ENCODE measurements at regions not wholly inside any gene's neighbourhood (a gene's known extent, or its start where the extent isn't known, plus 50 kb on each side); places are given as distances from the start of the nearest gene placed in this dataset.
A peak's percentile ranks its signal among the peaks of the same experiment; 100 is the strongest.

DNA sequence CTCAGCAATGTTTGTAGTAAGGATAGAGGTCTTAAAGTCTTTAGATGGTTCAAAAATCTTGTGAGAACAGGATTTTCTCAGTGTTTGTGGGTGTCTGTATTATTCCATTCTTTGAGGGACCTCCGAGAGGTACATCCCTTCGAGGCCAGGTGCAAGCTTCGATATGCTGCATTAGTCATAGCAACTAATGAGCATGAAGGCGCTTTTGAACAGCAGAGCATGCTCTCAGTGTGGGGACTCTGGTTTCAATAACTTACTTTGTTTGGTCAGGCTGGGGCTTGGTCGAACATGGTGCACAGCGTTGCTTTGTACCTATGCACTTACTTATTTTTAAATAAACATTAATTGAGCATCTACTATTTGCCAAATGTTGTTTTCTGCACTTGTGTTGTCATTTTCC is 297.9 kb downstream of the CLIC5 start:
- Histone ChIP-seq H3K9me3 (ENCODE audit: control insufficient read depth in 2 of 2, insufficient read depth in 1 of 2, low read depth in 1 of 2, low read length in 1 of 2) (no peaks in the 10 kb centered on the region), H3K4me3 (ENCODE audit: low read depth in 1 of 3, low read length in 3 of 3) (no peak overlapping the region), H3K27me3 (ENCODE audit: control insufficient read depth in 3 of 3, insufficient read depth in 3 of 3, low read length in 3 of 3) (no peaks in the 10 kb centered on the region), H3K4me1 (ENCODE audit: control insufficient read depth in 3 of 3, insufficient read depth in 2 of 3, low read depth in 1 of 3, low read length in 2 of 3) (peaks cover 0 to 6% (median 0%) of the 10 kb centered on the region in 3 donors), H3K27ac (ENCODE audit: low read depth in 1 of 3, low read length in 2 of 3) (no peak overlapping the region), H3K36me3 (ENCODE audit: control insufficient read depth in 3 of 3, insufficient read depth in 2 of 3, low read depth in 1 of 3, low read length in 3 of 3) (no peaks in the 10 kb centered on the region)
- no peak for FAIRE-seq
- DNase-seq, result no peak
- WGBS, 3 donors, result 86 to 87% (median 86%) methylated on average over 6 of the region's 6 CpGs

DNA sequence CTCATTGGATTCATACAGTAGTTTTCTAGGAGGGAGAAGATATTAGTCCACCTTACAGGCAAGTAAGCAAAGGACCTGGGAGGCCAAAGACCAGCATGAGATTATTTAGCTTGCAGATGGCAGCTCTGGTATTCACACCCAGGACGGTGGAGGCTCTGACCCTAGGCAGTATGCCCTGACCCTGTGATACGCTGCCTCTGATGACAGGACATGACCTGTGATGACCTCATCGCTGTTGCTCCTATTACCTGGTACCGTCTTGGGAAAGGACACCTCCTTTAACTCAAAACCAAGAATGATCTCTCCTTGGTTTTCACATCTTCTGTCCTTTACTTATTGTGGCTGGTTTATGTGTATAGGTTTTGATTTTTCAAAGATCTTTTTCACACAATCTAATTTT is 298.6 kb downstream of the CLIC5 start:
- H3K27ac ChIP-seq (ENCODE audit: low read depth in 1 of 3, low read length in 2 of 3), result no peak overlapping the region
- H3K27me3 ChIP-seq (ENCODE audit: control insufficient read depth in 3 of 3, insufficient read depth in 3 of 3, low read length in 3 of 3), result no peaks in the 10 kb centered on the region
- DNase-seq (no peak), FAIRE-seq (no peak)
- H3K4me1 ChIP-seq (ENCODE audit: control insufficient read depth in 3 of 3, insufficient read depth in 2 of 3, low read depth in 1 of 3, low read length in 2 of 3), result peaks cover 0 to 6% (median 0%) of the 10 kb centered on the region in 3 donors
- no peaks in the 10 kb centered on the region for H3K9me3 ChIP-seq (ENCODE audit: control insufficient read depth in 2 of 2, insufficient read depth in 1 of 2, low read depth in 1 of 2, low read length in 1 of 2)
- H3K4me3 ChIP-seq (ENCODE audit: low read depth in 1 of 3, low read length in 3 of 3), result no peak overlapping the region
- 76 to 89% (median 81%) methylated on average over 4 of the region's 4 CpGs for WGBS, 3 donors
- H3K36me3 ChIP-seq (ENCODE audit: control insufficient read depth in 3 of 3, insufficient read depth in 2 of 3, low read depth in 1 of 3, low read length in 3 of 3), result no peaks in the 10 kb centered on the region

DNA sequence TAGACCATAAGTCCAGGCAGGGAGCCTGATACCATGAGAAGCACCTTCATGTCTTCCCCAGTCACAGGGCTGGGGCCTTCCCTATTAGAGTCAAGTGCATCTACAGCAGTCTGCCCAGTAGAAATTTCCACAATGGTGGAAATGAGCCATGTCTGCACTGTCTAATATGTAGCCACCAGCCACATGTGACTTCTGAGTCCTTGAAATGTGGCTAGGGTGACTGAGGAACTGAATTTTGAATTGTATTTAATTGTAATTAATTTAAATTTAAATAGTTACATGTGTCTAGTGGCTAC is 300.2 kb downstream of the CLIC5 start:
- DNase-seq (no peak), FAIRE-seq (no peak)
- peaks cover 0 to 6% (median 0%) of the 10 kb centered on the region in 3 donors for H3K4me1 ChIP-seq (ENCODE audit: control insufficient read depth in 3 of 3, insufficient read depth in 2 of 3, low read depth in 1 of 3, low read length in 2 of 3)
- no peaks in the 10 kb centered on the region for H3K27me3 ChIP-seq (ENCODE audit: control insufficient read depth in 3 of 3, insufficient read depth in 3 of 3, low read length in 3 of 3)
- H3K27ac ChIP-seq (ENCODE audit: low read depth in 1 of 3, low read length in 2 of 3), result no peak overlapping the region
- no peak overlapping the region for H3K4me3 ChIP-seq (ENCODE audit: low read depth in 1 of 3, low read length in 3 of 3)
- H3K9me3 ChIP-seq (ENCODE audit: control insufficient read depth in 2 of 2, insufficient read depth in 1 of 2, low read depth in 1 of 2, low read length in 1 of 2), result no peaks in the 10 kb centered on the region
- H3K36me3 ChIP-seq (ENCODE audit: control insufficient read depth in 3 of 3, insufficient read depth in 2 of 3, low read depth in 1 of 3, low read length in 3 of 3), result no peaks in the 10 kb centered on the region

DNA sequence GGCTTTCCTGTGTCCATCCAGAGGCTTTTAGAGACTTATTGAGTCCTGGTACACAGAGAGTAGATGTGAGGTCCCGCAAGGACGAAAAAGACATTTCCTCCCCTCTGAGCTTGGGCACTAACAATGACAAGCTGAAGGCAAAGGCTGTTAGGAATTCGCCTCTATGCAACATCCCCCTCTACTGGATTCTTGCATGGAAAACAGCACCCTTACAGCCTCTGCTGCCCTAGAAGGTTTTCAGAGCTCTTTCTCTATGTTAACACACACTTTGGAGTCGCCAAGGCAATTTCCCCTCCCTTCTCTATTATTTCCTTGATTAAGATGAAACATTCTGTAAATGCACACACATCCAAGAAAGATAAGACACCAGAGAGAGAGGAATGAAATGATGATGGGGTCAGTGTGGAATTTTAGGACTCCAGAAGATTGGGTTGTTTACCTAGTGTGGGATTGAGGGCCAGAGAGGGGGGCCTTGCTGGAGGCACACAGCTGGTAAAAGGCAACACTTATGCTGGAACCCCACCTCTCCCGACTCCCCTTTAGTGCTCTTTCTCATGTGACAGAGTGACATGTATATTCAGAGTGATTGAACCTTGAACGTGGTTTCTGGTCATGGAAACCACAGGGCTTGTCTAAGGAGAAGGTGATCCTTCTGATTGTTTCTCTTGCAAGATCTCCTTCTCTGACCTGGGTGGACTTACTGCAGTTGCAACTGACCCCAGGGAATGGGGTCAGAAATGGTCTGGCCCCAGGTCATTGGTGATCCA is 300.7 kb downstream of the CLIC5 start:
- Histone ChIP-seq H3K36me3 (ENCODE audit: control insufficient read depth in 3 of 3, insufficient read depth in 2 of 3, low read depth in 1 of 3, low read length in 3 of 3) (no peaks in the 10 kb centered on the region), H3K27ac (ENCODE audit: low read depth in 1 of 3, low read length in 2 of 3) (no peak overlapping the region), H3K9me3 (ENCODE audit: control insufficient read depth in 2 of 2, insufficient read depth in 1 of 2, low read depth in 1 of 2, low read length in 1 of 2) (no peaks in the 10 kb centered on the region), H3K27me3 (ENCODE audit: control insufficient read depth in 3 of 3, insufficient read depth in 3 of 3, low read length in 3 of 3) (no peaks in the 10 kb centered on the region), H3K4me3 (ENCODE audit: low read depth in 1 of 3, low read length in 3 of 3) (no peak overlapping the region), H3K4me1 (ENCODE audit: control insufficient read depth in 3 of 3, insufficient read depth in 2 of 3, low read depth in 1 of 3, low read length in 2 of 3) (peaks cover 0 to 6% (median 0%) of the 10 kb centered on the region in 3 donors)
- 12 to 15% (median 15%) methylated on average over 6 of the region's 6 CpGs for WGBS, 3 donors
- DNase-seq (peak; percentile 74 to 83), FAIRE-seq (no peak)

DNA sequence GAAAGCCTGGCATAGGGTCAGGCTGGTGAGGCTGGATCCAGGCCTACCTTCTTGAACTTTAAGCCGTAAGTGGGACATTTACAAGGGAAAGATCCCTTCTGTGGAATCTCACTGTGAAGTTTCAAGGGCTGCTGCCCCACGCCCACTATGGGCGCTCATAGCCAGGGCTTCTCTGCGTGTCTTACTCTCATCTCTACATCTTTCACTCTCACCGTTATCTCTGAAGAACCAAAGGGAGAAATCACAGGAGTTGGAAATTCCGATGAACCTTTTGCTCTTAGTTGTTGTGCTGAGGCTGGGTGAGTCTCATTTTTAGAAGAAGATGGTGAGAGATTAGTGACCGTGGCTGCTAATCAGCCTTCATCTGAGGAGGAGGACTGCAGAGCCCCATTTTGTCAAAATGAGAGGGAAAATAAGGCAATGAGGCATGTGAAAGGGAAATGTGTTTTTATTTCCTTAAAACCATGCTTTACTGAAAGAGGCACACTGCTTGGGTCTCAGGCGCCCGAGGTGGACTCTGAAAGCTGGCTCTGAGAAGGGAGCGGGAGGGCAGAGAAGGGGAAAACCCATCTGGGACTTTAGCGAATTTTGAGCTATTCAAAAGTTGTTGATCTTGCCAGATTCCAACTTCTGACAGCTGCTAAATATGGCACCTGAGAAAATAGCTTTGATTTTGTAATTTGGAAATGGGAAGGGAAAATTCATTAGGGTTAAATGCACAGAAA is 301.5 kb downstream of the CLIC5 start:
- FAIRE-seq, result no peak
- no peak overlapping the region for H3K27ac ChIP-seq (ENCODE audit: low read depth in 1 of 3, low read length in 2 of 3)
- no peaks in the 10 kb centered on the region for H3K36me3 ChIP-seq (ENCODE audit: control insufficient read depth in 3 of 3, insufficient read depth in 2 of 3, low read depth in 1 of 3, low read length in 3 of 3)
- no peaks in the 10 kb centered on the region for H3K27me3 ChIP-seq (ENCODE audit: control insufficient read depth in 3 of 3, insufficient read depth in 3 of 3, low read length in 3 of 3)
- peaks cover 0 to 6% (median 0%) of the 10 kb centered on the region in 3 donors for H3K4me1 ChIP-seq (ENCODE audit: control insufficient read depth in 3 of 3, insufficient read depth in 2 of 3, low read depth in 1 of 3, low read length in 2 of 3)
- WGBS, 3 donors, result 67 to 75% (median 68%) methylated on average over 11 of the region's 11 CpGs
- H3K9me3 ChIP-seq (ENCODE audit: control insufficient read depth in 2 of 2, insufficient read depth in 1 of 2, low read depth in 1 of 2, low read length in 1 of 2), result no peaks in the 10 kb centered on the region
- no peak overlapping the region for H3K4me3 ChIP-seq (ENCODE audit: low read depth in 1 of 3, low read length in 3 of 3)
- DNase-seq, result no peak
